ENCODE measurements at regions not wholly inside any gene's neighbourhood (a gene's known extent, or its start where the extent isn't known, plus 50 kb on each side); places are given as distances from the start of the nearest gene placed in this dataset.

- no peak for TF ChIP-seq POLR2AphosphoS5 (IDR thresholded peaks at IDR 0.05; ENCODE audit: borderline replicate concordance, low read depth, low read length)
- no peak for TF ChIP-seq EZH2 (IDR thresholded peaks at IDR 0.05)
- TF ChIP-seq FOXP2 (optimal IDR thresholded peaks at IDR 0.05; ENCODE audit: control extremely low read depth, extremely low read length, insufficient read depth): no peak
Measured at GRCh38 chr18:45136381-45137086, 455.8 kb downstream of the SETBP1 start.
